Liver (tissue), 7 donors: ENCODE measurements at regions not wholly inside any gene's neighbourhood (a gene's known extent, or its start where the extent isn't known, plus 50 kb on each side); places are given as distances from the start of the nearest gene placed in this dataset.

Source experiments
- DNase-seq: peaks from one replicate; pipeline ENCODE4 v3.0.0-alpha.2; 2017; ENCODE audit warnings: low spot score
- H3K27ac ChIP-seq, 2 donors: one replicate each; pipeline ENCODE4 v1.7.0; 2013; ENCODE audit warnings: inconsistent platforms in 2 of 2, low read length in 2 of 2, control low read depth in 1 of 2, low read depth in 1 of 2, mild to moderate bottlenecking in 1 of 2
- H3K27me3 ChIP-seq, 4 donors: one replicate each; pipeline versions ENCODE4 v1.6.1 to v1.7.0; 2013; ENCODE audit warnings: low read length in 3 of 4, inconsistent platforms in 1 of 4, mild to moderate bottlenecking in 1 of 4, moderate library complexity in 1 of 4; ENCODE audit not compliant: control insufficient read depth in 4 of 4, insufficient read depth in 4 of 4
- H3K36me3 ChIP-seq, 4 donors: one replicate each; pipeline versions ENCODE4 v1.6.1 to v1.7.0; 2013; ENCODE audit warnings: low read length in 3 of 4, mild to moderate bottlenecking in 3 of 4, low read depth in 1 of 4, moderate library complexity in 1 of 4; ENCODE audit not compliant: control insufficient read depth in 4 of 4, insufficient read depth in 3 of 4
- H3K4me1 ChIP-seq, 4 donors: one replicate each; pipeline versions ENCODE4 v1.6.1 to v1.7.0; 2013; ENCODE audit warnings: low read length in 3 of 4, mild to moderate bottlenecking in 3 of 4, moderate library complexity in 1 of 4; ENCODE audit not compliant: control insufficient read depth in 4 of 4, insufficient read depth in 4 of 4
- H3K4me3 ChIP-seq, 3 donors: one replicate each; pipeline versions ENCODE4 v1.6.1 to v1.7.0; 2013; ENCODE audit warnings: low read length in 3 of 3, control low read depth in 1 of 3, low read depth in 1 of 3, mild to moderate bottlenecking in 1 of 3
- H3K9ac ChIP-seq, 2 donors: one replicate each; pipeline ENCODE4 v1.7.0; 2013; ENCODE audit warnings: low read length in 2 of 2, mild to moderate bottlenecking in 2 of 2, moderate library complexity in 2 of 2, control low read depth in 1 of 2, low read depth in 1 of 2
- H3K9me3 ChIP-seq, 4 donors: one replicate each; pipeline versions ENCODE4 v1.6.1 to v1.7.0; 2013; ENCODE audit warnings: low read length in 3 of 4; ENCODE audit not compliant: control insufficient read depth in 4 of 4
- EGR1 ChIP-seq, 2 donors: IDR thresholded peaks; 2 replicates each; pipeline ENCODE4 v1.6.1; 2016 to 2018; ENCODE audit warnings: antibody characterized with exemption in 2 of 2, low read depth in 2 of 2
- FOXA1 ChIP-seq: IDR thresholded peaks from 2 replicates; pipeline ENCODE4 v1.6.1; 2016; ENCODE audit warnings: antibody characterized with exemption
- FOXA2 ChIP-seq: IDR thresholded peaks from 2 replicates; pipeline ENCODE4 v1.6.1; 2016; ENCODE audit warnings: antibody characterized with exemption
- GABPA ChIP-seq, 2 donors: IDR thresholded peaks in 1 of 2; conservative IDR thresholded peaks in 1 of 2; 2 replicates each; pipeline ENCODE4 v1.6.1; 2016; ENCODE audit warnings: antibody characterized with exemption in 2 of 2, mild to moderate bottlenecking in 1 of 2, moderate library complexity in 1 of 2
- HNF4G ChIP-seq: IDR thresholded peaks from 2 replicates; pipeline ENCODE4 v1.6.1; 2016; ENCODE audit warnings: antibody characterized with exemption
- JUND ChIP-seq, 2 donors: IDR thresholded peaks; 2 replicates each; pipeline ENCODE4 v1.6.1; 2016; ENCODE audit warnings: antibody characterized with exemption in 2 of 2
- MAX ChIP-seq: IDR thresholded peaks from 2 replicates; pipeline ENCODE4 v1.6.1; 2016; ENCODE audit warnings: antibody characterized with exemption
- NR2F2 ChIP-seq: IDR thresholded peaks from 2 replicates; pipeline ENCODE4 v1.6.1; 2016; ENCODE audit warnings: antibody characterized with exemption
- RAD21 ChIP-seq, 2 donors: IDR thresholded peaks; 2 replicates each; pipeline ENCODE4 v1.6.1; 2016; ENCODE audit warnings: antibody characterized with exemption in 2 of 2, mild to moderate bottlenecking in 2 of 2
- REST ChIP-seq: IDR thresholded peaks from 2 replicates; pipeline ENCODE4 v1.6.1; 2016; ENCODE audit warnings: antibody characterized with exemption, mild to moderate bottlenecking
- RXRA ChIP-seq, 2 donors: IDR thresholded peaks; 2 replicates each; pipeline ENCODE4 v1.6.1; 2017 to 2018; ENCODE audit warnings: antibody characterized with exemption in 2 of 2, mild to moderate bottlenecking in 1 of 2
- SP1 ChIP-seq: IDR thresholded peaks from 2 replicates; pipeline ENCODE4 v1.6.1; 2018; ENCODE audit warnings: antibody characterized with exemption, mild to moderate bottlenecking
- TAF1 ChIP-seq: conservative IDR thresholded peaks from 2 replicates; pipeline ENCODE4 v1.6.1; 2016; ENCODE audit warnings: antibody characterized with exemption, mild to moderate bottlenecking
- YY1 ChIP-seq: IDR thresholded peaks from 2 replicates; pipeline ENCODE4 v1.6.1; 2016; ENCODE audit warnings: antibody characterized with exemption, mild to moderate bottlenecking
- WGBS: extraction: QIAGEN DNeasy Blood & Tissue Kit; methylation state at CpG from one replicate; pipeline ENCODE4 v1.1.7; 2013; 5-methylcytosine and 5-hydroxymethylcytosine counted together
- TF ChIP-seq, protein P1 (sequence below): IDR thresholded peaks from 2 replicates; pipeline ENCODE4 v1.6.1; 2016; ENCODE audit warnings: antibody characterized with exemption
- TF ChIP-seq, protein P2 (sequence below): IDR thresholded peaks from 2 replicates; pipeline ENCODE4 v1.6.1; 2016; ENCODE audit warnings: antibody characterized with exemption
- donor health status: healthy.
- donor health status: healthy.
- donor health status: healthy.
- donor health status: healthy.

- peaks cover 0 to 2% (median 0%) of the 10 kb centered on the region in 4 donors for H3K27me3 ChIP-seq
- no peaks in the 10 kb centered on the region for H3K9me3 ChIP-seq
- H3K4me3 ChIP-seq: no peak overlapping the region
- no peak for DNase-seq
- no peak overlapping the region for H3K9ac ChIP-seq
- 76% methylated on average over 15 of the region's 15 CpGs for WGBS
- H3K27ac ChIP-seq: no peak overlapping the region
- no peaks in the 10 kb centered on the region for H3K4me1 ChIP-seq
- H3K36me3 ChIP-seq: no peaks in the 10 kb centered on the region
- TF ChIP-seq SP1 (no peak), GABPA (IDR thresholded peaks at IDR 0.05 in 1 of 2, conservative IDR thresholded peaks at IDR 0.05 in 1 of 2) (no peak), MAX (no peak), REST (no peak), YY1 (no peak), EGR1 (IDR thresholded peaks at IDR 0.05; ENCODE audit: low read depth in 2 of 2) (no peak), RAD21 (IDR thresholded peaks at IDR 0.05) (no peak), JUND (IDR thresholded peaks at IDR 0.05) (no peak), NR2F2 (no peak), HNF4G (no peak), FOXA1 (no peak)
These were observed 80.1 kb upstream of the TTC34 start for GRCh38 chr1:2881556-2881955.

DNA sequence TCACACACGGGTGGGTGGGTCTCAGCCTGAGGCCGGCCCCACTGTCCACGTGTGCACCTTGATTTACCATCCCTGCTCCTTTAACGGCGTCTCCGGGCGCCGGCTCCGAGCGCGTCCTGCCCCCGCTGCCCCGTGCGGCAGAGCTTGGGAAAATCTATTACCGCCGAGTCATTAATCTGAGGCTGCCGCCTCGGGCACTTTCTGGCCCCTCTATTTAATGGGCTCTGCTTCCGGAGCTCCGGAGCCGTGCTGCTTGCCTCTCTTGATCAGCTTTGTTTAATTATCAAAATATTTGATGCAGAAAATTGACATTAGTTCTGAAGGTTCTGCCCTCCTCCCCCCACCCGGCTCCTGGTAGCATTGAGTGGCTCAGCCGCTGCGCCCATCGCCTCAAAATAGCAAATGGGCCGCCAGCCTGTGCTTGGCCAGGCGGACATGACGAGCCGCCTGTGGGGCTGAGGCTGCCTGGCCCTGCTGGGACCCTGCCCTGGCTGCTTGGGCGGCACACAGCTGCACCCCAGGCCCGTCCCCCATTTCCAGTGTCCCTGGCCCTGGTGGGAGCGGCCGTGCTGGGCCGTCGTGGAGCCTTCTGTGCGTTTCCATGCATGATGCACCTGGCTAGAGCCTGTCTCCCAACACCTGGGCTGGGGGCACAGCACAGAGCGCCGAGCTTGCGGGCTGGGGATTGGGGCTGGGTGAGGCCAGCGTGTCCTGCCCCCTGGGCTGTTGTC lies 81.6 kb upstream of the TTC34 start:
- no peaks in the 10 kb centered on the region for H3K27me3 ChIP-seq
- H3K4me1 ChIP-seq: no peaks in the 10 kb centered on the region
- H3K27ac ChIP-seq: no peak overlapping the region
- no peaks in the 10 kb centered on the region for H3K9me3 ChIP-seq
- no peaks in the 10 kb centered on the region for H3K36me3 ChIP-seq
- no peak for TF ChIP-seq EGR1 (IDR thresholded peaks at IDR 0.05; ENCODE audit: low read depth in 2 of 2)
- WGBS: 68% methylated on average over 40 of the region's 40 CpGs
- no peak overlapping the region for H3K4me3 ChIP-seq
- no peak for DNase-seq
- H3K9ac ChIP-seq: no peak overlapping the region

DNA sequence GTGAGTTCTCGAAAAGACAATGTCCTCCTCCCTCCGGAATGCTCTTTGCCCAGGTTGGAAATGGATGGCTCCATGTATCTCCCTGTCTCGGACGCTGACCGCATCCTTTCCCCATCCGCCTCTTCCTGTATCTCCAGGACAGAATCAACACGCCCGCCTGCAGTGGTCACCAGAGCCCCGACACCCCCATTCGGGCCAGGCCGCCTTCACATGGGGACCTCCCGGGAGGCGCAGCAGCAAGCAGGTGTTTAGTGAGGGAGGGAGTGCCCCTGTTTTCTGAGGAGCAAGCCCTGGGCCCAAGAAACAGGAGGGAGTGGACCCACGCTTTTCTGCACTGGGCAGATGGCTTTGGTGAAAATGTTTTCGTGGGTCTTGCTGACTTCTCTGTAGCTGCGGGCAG lies 83.5 kb upstream of the TTC34 start:
- H3K27me3 ChIP-seq: peaks cover 0 to 5% (median 1%) of the 10 kb centered on the region in 4 donors
- no peaks in the 10 kb centered on the region for H3K36me3 ChIP-seq
- no peak for DNase-seq
- 91% methylated on average over 16 of the region's 16 CpGs for WGBS
- H3K9me3 ChIP-seq: no peaks in the 10 kb centered on the region
- H3K9ac ChIP-seq: no peak overlapping the region
- no peak overlapping the region for H3K27ac ChIP-seq
- no peak overlapping the region for H3K4me3 ChIP-seq
- no peaks in the 10 kb centered on the region for H3K4me1 ChIP-seq
- TF ChIP-seq REST (no peak), TAF1 (no peak), MAX (no peak), FOXA2 (no peak), FOXA1 (no peak), RXRA (IDR thresholded peaks at IDR 0.05) (no peak), HNF4G (no peak), NR2F2 (no peak), JUND (IDR thresholded peaks at IDR 0.05) (no peak), SP1 (no peak), RAD21 (IDR thresholded peaks at IDR 0.05) (no peak), EGR1 (IDR thresholded peaks at IDR 0.05; ENCODE audit: low read depth in 2 of 2) (no peak), GABPA (IDR thresholded peaks at IDR 0.05 in 1 of 2, conservative IDR thresholded peaks at IDR 0.05 in 1 of 2) (no peak)
- TF ChIP-seq, protein P1, sequence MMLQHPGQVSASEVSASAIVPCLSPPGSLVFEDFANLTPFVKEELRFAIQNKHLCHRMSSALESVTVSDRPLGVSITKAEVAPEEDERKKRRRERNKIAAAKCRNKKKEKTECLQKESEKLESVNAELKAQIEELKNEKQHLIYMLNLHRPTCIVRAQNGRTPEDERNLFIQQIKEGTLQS: no peak
- TF ChIP-seq, protein P2, sequence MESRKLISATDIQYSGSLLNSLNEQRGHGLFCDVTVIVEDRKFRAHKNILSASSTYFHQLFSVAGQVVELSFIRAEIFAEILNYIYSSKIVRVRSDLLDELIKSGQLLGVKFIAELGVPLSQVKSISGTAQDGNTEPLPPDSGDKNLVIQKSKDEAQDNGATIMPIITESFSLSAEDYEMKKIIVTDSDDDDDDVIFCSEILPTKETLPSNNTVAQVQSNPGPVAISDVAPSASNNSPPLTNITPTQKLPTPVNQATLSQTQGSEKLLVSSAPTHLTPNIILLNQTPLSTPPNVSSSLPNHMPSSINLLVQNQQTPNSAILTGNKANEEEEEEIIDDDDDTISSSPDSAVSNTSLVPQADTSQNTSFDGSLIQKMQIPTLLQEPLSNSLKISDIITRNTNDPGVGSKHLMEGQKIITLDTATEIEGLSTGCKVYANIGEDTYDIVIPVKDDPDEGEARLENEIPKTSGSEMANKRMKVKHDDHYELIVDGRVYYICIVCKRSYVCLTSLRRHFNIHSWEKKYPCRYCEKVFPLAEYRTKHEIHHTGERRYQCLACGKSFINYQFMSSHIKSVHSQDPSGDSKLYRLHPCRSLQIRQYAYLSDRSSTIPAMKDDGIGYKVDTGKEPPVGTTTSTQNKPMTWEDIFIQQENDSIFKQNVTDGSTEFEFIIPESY: no peak
